Stimulated activated CD4-positive, alpha-beta T cell treated with anti-CD3 and anti-CD28 coated beads, Interleukin-12 subunit alpha, Interleukin-12 subunit beta, amount 100 ng/mL, for 4 hours (primary cell): ENCODE measurements at regions not wholly inside any gene's neighbourhood (a gene's known extent, or its start where the extent isn't known, plus 50 kb on each side); places are given as distances from the start of the nearest gene placed in this dataset.
"Not testable (repeated sequence)": the region's sequence is repeated elsewhere in the genome, so short reads cannot be mapped to it uniquely, and the experiment has no call there.

Experiments used
- DNase-seq: peaks from one replicate; pipeline ENCODE4 v3.0.0-alpha.2; 2020

DNA sequence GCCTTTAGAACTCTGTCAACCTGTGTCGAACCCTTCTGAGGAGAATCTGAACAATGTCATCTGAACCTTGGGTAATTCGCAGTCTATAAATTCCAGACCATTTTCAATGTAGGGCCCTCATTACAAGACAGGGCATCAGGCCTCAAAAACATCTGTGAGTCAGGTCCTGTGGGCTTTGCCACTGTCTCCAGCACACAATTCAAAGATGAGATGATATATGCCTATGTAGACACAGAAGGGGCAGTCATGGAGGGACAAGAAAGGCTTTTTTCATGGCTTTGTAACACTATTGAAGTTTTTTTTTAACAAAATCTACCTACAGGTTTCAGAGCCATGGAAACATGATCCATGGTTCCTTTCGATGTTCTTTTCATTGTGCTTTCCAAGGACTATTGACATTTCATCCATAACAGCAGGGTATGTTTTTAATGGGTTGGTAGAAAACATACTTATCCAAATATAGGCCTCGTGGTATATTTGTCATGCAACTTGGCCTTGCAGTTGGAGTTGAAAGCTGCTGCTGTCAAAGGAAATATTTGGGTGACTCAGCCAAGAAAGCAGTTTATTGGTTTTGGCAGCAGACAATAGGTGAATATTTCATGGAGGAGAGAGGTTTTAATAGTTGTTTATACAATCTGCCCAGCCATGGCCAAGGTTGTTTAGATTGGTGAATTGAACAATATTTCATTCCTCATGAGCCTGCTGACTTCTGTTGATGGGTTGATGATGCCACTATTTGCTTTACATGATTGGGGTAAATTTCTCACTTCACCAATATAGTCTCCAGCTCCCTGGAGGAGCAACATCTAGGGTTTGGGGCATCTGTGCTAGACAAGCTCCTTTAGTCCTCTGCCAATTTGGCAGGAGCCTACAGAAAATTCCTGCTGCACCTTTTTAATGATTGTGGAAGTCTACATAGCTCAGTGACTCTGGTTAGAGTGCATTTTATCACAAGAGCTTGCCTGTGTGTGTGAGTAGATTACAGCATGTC, 158.4 kb upstream of the TMEM72 start:
- no peak for DNase-seq

DNA sequence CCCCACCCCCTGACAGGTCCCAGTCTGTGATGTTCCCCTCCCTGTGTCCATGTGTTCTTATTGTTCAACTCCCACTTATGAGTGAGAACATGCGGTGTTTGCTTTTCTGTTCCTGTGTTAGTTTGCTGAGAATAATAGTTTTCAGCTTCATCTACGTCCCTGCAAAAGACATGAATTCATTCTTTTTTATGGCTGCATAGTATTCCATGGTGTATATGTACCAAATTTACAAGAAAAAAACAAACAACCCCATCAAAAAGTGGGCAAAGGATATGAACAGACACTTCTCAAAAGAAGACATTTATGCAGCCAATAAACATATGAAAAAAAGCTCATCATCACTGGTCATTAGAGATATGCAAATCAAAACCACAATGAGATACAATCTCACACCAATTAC, 156.8 kb upstream of the TMEM72 start:
- DNase-seq = not testable (repeated sequence)

- DNase-seq = no peak
Measured at GRCh38 chr10:44755481-44755880, 155.7 kb upstream of the TMEM72 start.

DNA sequence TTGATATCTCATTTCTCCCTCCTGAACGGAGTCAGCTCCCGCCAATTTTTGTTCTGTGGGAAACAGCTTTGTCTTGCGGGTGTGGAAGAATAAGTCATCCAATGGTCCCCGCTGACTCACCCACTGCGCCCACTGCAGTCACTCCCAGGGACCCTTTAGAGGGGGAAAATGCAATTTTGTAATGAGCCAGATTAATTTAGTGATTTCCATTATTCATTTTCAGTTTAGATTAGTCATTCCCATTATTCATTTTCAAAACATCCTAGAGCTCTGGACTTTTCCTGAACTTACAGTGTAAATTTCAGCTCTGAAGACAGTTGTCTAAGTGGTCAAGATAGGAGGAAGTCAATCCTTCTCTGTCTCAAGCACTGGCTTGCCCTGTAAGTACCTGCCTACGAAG, 154.9 kb upstream of the TMEM72 start:
- DNase-seq = no peak

DNA sequence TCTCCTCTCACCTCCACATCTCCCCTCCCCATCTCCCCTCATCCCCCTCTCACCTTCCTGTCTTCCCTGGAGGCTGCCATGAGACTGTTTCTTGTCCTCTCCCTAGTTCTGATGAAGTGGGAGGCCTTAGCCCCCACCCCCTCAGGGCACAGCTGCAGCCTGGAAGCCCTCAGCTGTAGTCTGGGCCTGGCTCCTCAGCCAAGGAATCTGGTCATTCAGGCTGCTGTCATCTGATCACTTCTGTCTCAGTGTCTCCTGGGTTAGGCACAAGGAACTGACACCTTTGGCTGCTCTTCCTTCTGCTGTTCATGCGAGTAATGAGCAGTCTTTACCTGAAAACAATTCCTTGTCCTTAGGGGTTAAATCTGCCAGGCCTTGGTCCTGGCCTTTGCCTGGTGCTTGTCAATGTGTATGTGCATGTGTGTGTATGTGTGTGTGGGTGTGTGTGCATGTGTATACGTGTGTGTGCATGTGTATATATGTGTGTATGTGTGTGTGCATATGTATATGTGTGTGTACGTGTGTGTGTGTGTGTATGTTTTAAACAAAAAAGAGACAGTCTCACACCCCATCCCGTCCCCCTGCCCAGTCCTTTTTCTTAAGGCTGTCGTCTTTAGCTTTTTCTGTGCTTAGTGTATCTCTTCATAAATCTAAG, 153.5 kb upstream of the TMEM72 start:
- no peak for DNase-seq

DNA sequence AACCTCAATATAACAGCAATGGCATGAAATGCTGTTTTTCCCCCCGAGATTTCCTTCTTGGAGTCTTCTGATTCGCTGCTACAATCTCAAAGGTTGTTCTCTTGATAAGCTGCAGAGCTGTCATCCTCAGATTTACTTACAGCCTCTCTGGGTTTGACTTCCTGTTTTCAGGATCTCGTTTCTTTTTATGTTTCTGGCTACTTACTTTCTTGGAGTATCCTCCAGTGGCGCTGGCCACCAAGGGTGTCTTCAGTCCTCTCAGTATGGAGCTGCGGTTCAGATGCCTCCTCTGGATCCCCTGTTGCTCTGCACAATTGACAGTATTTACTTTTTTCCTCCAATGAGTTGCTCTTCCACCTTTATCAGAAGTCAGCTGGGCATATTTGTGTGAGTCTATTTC, 152.0 kb upstream of the TMEM72 start:
- no peak for DNase-seq

DNA sequence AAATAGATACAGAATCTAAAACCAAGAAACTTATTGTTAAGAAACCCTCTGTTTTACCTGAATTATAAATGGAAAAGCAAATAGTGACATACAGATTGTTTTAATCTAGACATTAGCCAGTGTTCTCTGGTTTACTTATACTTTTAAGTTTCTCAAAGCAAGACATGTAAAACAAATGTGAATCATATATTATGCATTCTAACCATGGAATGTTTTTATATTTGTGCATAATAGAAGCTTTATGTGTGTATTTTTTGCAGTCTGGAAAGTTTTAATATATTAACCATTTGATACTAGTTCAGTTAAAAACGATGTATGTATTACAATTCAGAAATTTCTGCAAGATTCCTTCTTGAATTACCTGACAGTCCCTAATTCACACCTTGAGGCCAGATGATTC, 150.6 kb upstream of the TMEM72 start:
- no peak for DNase-seq

DNA sequence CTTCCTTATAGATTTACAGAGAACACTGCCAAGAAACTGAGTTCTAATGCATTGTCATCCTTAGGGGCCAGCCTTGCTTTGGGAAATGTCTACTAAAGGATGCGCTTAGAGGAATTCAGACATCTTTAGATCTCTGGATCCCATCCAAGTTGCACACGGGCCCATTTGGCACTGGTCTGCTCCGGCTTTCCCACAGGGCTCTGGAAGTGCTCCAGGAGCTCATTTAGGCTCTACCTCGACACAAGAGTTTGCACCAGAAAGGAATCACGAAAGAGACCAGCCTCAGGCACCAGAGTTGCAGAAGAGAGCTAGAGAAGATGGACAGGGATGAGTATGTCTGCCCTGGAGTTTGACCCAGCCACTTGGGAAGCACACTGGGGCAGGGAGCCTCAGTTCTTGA, 150.1 kb upstream of the TMEM72 start:
- no peak for DNase-seq

DNA sequence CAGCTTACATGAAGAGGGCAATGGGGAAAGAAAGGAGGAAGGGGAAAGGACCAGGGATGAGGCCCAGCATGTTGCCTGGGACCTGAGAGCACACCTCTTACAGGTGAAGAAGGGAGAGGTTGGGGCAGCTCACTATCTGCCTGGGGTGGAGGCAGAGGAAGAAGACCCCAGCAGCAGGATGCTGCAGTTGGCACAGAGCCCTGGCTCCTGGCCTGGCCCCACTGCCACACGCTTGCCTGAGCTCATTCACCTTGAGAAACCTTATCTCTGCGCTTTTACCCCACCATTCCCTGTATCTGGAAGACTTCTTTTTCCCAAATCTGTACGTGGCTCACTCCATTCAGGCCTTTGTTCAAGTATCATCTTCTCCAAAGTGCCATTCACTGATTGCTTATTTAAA, 147.8 kb upstream of the TMEM72 start:
- DNase-seq = no peak

DNA sequence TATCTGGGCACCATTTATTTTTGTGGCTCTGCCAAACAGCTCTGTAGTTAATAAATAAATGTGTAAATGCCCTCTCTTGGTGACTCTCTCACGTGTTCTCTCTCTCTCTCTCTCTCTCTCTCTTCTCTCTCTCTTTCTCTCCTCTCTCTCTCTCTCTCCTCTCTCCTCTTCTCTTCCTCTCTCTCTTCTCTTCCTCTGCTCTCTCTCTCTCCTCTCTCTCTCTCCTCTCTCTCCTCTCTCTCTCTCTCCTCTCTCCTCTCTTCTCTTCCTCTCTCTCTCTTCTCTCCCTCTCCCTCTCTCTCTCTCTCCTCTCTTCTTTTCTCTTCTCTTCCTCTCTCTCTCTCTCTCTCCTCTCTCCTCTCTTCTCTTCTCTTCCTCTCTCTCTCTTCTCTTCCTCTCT, 145.8 kb upstream of the TMEM72 start:
- DNase-seq = no peak

DNA sequence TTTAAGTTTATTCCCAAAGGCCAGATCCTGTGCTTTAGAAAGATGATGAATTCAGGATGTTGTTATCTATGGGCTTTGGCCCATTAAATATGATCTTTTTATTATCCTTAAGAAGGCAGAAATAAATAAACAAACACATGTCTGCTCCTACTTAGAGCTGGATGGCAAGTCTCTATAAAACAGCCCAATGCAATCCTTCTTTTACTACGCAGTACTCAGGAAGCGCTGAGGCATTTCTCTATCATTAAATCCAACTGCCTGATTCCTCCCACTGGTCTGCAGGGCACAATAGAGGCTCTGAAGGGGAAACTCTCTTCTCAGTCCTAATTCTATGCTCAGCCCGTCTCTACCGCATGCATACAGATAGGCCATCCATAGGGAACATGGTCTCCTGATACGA, 144.5 kb upstream of the TMEM72 start:
- no peak for DNase-seq

DNA sequence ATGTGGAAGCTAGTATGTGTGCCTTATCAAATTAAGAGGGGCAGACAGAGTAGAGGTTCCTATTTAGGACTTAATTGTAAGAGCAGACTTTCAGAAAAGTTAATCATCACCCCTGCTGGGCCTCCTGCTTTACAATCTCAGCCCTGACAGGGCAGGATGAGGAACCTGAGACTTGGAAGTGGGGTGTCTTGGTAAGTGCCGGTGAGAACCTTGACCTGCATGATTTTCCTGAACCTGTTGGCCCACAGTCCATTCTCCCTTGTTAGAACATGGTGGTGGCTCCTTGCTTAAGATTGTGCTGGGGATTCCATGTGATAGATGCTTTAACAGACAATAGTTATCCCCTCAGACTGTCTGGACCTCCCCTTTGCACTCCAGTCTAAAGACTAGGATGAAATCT, 141.7 kb upstream of the TMEM72 start:
- DNase-seq = no peak

- DNase-seq = no peak
Measured at GRCh38 chr10:44771233-44771995, 139.7 kb upstream of the TMEM72 start.

- no peak for DNase-seq
Measured at GRCh38 chr10:44773565-44773964, 137.6 kb upstream of the TMEM72 start.

GRCh38 chr10:44774676-44775401, 136.3 kb upstream of the TMEM72 start:
- no peak for DNase-seq

GRCh38 chr10:44775402-44775741, 135.8 kb upstream of the TMEM72 start:
- DNase-seq = no peak

- no peak for DNase-seq
Measured at GRCh38 chr10:44776181-44776580, 135.0 kb upstream of the TMEM72 start.

DNA sequence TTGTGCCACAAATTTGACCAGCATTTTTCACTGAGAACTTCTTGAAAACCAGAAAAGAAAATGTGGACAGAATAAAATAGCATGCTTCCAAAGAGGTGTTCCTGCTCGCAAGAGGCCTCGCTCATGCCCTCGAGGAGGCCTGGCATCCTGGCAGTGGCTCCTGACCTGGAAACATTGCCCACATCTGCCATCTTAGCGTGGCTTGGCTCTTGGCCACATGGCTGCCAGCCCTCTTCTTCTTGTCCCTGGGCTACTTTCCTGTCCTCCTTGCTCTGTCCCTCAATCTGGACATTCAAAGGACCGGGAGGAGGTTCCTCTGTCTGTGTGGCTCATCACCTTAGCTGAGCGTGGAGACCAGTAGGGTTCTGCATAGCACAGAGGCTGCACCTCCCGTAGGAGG, 131.6 kb upstream of the TMEM72 start:
- DNase-seq = no peak

- DNase-seq = no peak
Measured at GRCh38 chr10:44780426-44780825, 130.7 kb upstream of the TMEM72 start.

- DNase-seq = no peak
Measured at GRCh38 chr10:44781131-44781530, 130.0 kb upstream of the TMEM72 start.

GRCh38 chr10:44786286-44786850, 124.8 kb upstream of the TMEM72 start:
- no peak for DNase-seq

DNA sequence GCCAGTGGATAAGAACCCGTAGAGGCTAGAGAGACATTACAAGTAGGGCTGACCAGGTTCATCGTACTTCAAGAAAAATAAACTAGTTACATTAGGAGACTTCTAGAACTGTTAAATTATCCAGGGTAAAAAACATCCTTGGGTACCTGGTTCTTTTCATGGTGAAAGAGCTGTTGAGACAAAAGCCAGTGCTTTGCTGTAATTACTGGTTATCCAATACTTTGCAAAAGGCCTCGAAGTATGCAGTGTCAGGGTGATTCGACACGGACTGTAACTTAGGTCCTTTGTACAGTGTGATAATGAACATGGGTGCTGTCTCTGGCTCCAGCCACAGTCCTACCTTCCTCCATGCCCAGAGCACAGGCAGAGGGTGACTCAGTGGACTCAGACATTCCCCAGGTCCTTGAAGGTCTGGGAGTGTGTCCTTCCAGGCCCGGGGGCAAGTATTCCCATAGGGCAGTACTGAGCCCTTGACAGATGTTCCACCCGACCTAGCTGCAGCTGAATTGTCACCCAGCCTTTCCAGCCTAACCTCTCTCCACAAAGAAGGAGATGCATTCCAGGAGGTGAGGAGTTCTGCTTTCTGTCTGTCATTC, 123.6 kb upstream of the TMEM72 start:
- no peak for DNase-seq
